ENCODE measurements at regions not wholly inside any gene's neighbourhood (a gene's known extent, or its start where the extent isn't known, plus 50 kb on each side); places are given as distances from the start of the nearest gene placed in this dataset.

- TF ChIP-seq EZH2phosphoT487 (IDR thresholded peaks at IDR 0.05; ENCODE audit: borderline replicate concordance, low read length) = no peak
- TF ChIP-seq, protein P1, sequence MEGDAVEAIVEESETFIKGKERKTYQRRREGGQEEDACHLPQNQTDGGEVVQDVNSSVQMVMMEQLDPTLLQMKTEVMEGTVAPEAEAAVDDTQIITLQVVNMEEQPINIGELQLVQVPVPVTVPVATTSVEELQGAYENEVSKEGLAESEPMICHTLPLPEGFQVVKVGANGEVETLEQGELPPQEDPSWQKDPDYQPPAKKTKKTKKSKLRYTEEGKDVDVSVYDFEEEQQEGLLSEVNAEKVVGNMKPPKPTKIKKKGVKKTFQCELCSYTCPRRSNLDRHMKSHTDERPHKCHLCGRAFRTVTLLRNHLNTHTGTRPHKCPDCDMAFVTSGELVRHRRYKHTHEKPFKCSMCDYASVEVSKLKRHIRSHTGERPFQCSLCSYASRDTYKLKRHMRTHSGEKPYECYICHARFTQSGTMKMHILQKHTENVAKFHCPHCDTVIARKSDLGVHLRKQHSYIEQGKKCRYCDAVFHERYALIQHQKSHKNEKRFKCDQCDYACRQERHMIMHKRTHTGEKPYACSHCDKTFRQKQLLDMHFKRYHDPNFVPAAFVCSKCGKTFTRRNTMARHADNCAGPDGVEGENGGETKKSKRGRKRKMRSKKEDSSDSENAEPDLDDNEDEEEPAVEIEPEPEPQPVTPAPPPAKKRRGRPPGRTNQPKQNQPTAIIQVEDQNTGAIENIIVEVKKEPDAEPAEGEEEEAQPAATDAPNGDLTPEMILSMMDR (IDR thresholded peaks at IDR 0.05; ENCODE audit: low read depth, low read length, poor library complexity, severe bottlenecking) = no peak
These were observed 121.9 kb upstream of the BTN3A2 start for GRCh38 chr6:26243132-26243531.
